ENCODE measurements at regions not wholly inside any gene's neighbourhood (a gene's known extent, or its start where the extent isn't known, plus 50 kb on each side); places are given as distances from the start of the nearest gene placed in this dataset.

DNA sequence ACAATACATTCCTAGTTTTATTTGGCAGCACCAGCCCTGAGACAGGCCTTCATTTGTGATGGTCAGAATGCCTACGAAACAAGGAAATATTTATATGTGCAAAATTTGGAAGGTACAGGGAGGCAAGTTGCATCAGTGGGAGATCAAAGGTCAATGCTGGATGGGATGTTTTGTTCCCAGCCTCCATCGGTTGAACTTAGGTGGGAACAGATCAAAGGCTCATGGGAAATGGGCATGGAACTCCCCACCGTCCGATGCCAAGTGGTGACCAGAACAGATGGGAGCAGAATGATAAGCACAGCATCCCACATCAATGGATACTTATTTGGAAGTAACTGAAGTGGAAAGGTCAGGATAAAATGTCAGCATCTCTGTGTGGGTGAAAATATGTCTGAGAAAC, 177.7 kb upstream of the TNFAIP3 start:
- Histone ChIP-seq H3K79me2 (ENCODE audit: low read depth) (no peaks in the 10 kb centered on the region), H3K36me3 (no peaks in the 10 kb centered on the region), H3K9me3 (ENCODE audit: low read depth) (no peaks in the 10 kb centered on the region), H3K4me3 (no peak overlapping the region), H3K27ac (no peak overlapping the region), H4K20me1 (ENCODE audit: low read depth) (no peaks in the 10 kb centered on the region), H3K4me2 (no peak overlapping the region), H3K27me3 (no peaks in the 10 kb centered on the region), H2AFZ (replicated peaks) (no peak overlapping the region), H3K4me1 (peaks cover 9% of the 10 kb centered on the region), H3F3A (ENCODE audit: low read depth) (no peaks in the 10 kb centered on the region), H3K9ac (no peak overlapping the region)
- TF ChIP-seq CTCF (IDR thresholded peaks at IDR 0.05) (no peak), EZH2 (IDR thresholded peaks at IDR 0.05) (no peak), EZH2phosphoT487 (IDR thresholded peaks at IDR 0.05) (no peak)
- H3K4me3 Mint-ChIP-seq: no peak overlapping the region
- no peaks in the 10 kb centered on the region for H3K27me3 Mint-ChIP-seq (ENCODE audit: insufficient read depth, low read depth)
- H3K4me1 Mint-ChIP-seq: peaks cover 11% of the 10 kb centered on the region
- DNase-seq (ENCODE audit: low spot score): no peak
- H3K9me3 Mint-ChIP-seq: no peaks in the 10 kb centered on the region
- no peak overlapping the region for H3K27ac Mint-ChIP-seq
- H3K36me3 Mint-ChIP-seq: no peaks in the 10 kb centered on the region

DNA sequence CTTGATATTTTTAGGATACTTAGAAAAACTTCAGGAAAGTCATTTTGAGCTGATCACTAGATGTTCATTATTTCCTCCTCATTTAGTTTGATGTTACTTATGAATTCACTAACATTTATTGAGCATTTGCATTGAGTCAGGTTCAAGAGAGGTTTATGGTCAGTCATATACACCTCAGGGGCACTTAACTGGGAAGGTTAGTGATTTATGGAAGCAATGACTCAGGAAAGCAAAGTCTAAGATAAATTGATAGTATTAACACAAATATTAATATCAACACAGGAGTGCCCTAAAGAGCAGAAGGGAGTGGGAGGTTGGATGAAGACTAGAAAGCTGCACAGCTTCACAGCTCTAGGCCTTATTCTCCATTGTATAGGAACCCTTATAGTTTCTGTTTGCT, 177.0 kb upstream of the TNFAIP3 start:
- no peaks in the 10 kb centered on the region for H4K20me1 ChIP-seq (ENCODE audit: low read depth)
- peaks cover 9% of the 10 kb centered on the region for H3K4me1 ChIP-seq
- H3K79me2 ChIP-seq (ENCODE audit: low read depth): no peaks in the 10 kb centered on the region
- H3K27me3 Mint-ChIP-seq (ENCODE audit: insufficient read depth, low read depth): no peaks in the 10 kb centered on the region
- no peaks in the 10 kb centered on the region for H3K36me3 Mint-ChIP-seq
- no peaks in the 10 kb centered on the region for H3K27me3 ChIP-seq
- TF ChIP-seq CTCF (IDR thresholded peaks at IDR 0.05): no peak
- no peak for TF ChIP-seq EZH2 (IDR thresholded peaks at IDR 0.05)
- TF ChIP-seq EZH2phosphoT487 (IDR thresholded peaks at IDR 0.05): no peak
- H3K36me3 ChIP-seq: no peaks in the 10 kb centered on the region
- H3K27ac ChIP-seq: no peak overlapping the region
- no peaks in the 10 kb centered on the region for H3F3A ChIP-seq (ENCODE audit: low read depth)
- H3K4me1 Mint-ChIP-seq: peaks cover 14% of the 10 kb centered on the region
- no peak overlapping the region for H3K9ac ChIP-seq
- H3K27ac Mint-ChIP-seq: no peak overlapping the region
- H3K9me3 ChIP-seq (ENCODE audit: low read depth): no peaks in the 10 kb centered on the region
- no peak overlapping the region for H3K4me2 ChIP-seq
- H3K4me3 Mint-ChIP-seq: no peak overlapping the region
- DNase-seq (ENCODE audit: low spot score): no peak
- H2AFZ ChIP-seq (replicated peaks): no peak overlapping the region
- H3K4me3 ChIP-seq: no peak overlapping the region
- no peaks in the 10 kb centered on the region for H3K9me3 Mint-ChIP-seq

DNA sequence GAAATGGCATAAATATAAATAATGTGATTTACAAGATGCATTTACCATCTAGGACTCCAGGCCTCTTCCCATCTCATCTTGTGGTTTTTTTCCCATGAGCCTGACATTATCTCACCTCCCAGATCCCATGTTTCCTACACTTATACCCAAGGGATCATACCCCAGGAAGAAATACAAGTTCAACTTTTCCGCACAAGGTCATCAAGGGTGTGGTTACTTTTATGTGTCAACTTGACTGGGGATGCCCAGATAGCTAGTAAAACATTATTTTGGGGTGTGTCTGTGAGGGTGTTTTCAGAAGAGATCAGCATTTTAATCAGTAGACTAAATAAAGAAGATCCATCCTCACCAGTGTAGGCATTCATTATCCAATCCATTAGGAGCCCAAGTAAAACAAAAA, 176.3 kb upstream of the TNFAIP3 start:
- DNase-seq (ENCODE audit: low spot score): no peak
- Histone ChIP-seq H2AFZ (replicated peaks) (no peak overlapping the region), H3K36me3 (no peaks in the 10 kb centered on the region), H4K20me1 (ENCODE audit: low read depth) (no peaks in the 10 kb centered on the region), H3K9me3 (ENCODE audit: low read depth) (no peaks in the 10 kb centered on the region), H3K9ac (no peak overlapping the region), H3K27me3 (no peaks in the 10 kb centered on the region), H3K27ac (no peak overlapping the region), H3K4me1 (peaks cover 14% of the 10 kb centered on the region), H3F3A (ENCODE audit: low read depth) (no peaks in the 10 kb centered on the region), H3K4me2 (no peak overlapping the region), H3K4me3 (no peak overlapping the region), H3K79me2 (ENCODE audit: low read depth) (no peaks in the 10 kb centered on the region)
- H3K9me3 Mint-ChIP-seq: no peaks in the 10 kb centered on the region
- TF ChIP-seq EZH2phosphoT487 (IDR thresholded peaks at IDR 0.05) (no peak), CTCF (IDR thresholded peaks at IDR 0.05) (no peak), EZH2 (IDR thresholded peaks at IDR 0.05) (no peak)
- H3K36me3 Mint-ChIP-seq: no peaks in the 10 kb centered on the region
- no peak overlapping the region for H3K4me3 Mint-ChIP-seq
- H3K4me1 Mint-ChIP-seq: peaks cover 19% of the 10 kb centered on the region
- no peak overlapping the region for H3K27ac Mint-ChIP-seq
- H3K27me3 Mint-ChIP-seq (ENCODE audit: insufficient read depth, low read depth): no peaks in the 10 kb centered on the region

- H3K4me2 ChIP-seq: no peak overlapping the region
Observed at GRCh38 chr6:137692308-137692707, 174.8 kb upstream of the TNFAIP3 start.

More at GRCh38 chr6:137692308-137692707, 174.8 kb upstream of the TNFAIP3 start:
- Mint-ChIP-seq H3K4me1 (peaks cover 27% of the 10 kb centered on the region), H3K36me3 (no peaks in the 10 kb centered on the region), H3K4me3 (no peak overlapping the region), H3K27me3 (ENCODE audit: insufficient read depth, low read depth) (no peaks in the 10 kb centered on the region), H3K9me3 (peaks cover 3% of the 10 kb centered on the region), H3K27ac (no peak overlapping the region)
- TF ChIP-seq CTCF (IDR thresholded peaks at IDR 0.05) (no peak), EZH2 (IDR thresholded peaks at IDR 0.05) (no peak), EZH2phosphoT487 (IDR thresholded peaks at IDR 0.05) (no peak)
- no peaks in the 10 kb centered on the region for H3F3A ChIP-seq (ENCODE audit: low read depth)
- no peak overlapping the region for H3K9ac ChIP-seq
- no peaks in the 10 kb centered on the region for H3K36me3 ChIP-seq
- no peak for DNase-seq (ENCODE audit: low spot score)
- H3K9me3 ChIP-seq (ENCODE audit: low read depth): no peaks in the 10 kb centered on the region
- no peaks in the 10 kb centered on the region for H3K79me2 ChIP-seq (ENCODE audit: low read depth)
- peaks cover 8% of the 10 kb centered on the region for H3K4me1 ChIP-seq
- no peak overlapping the region for H3K27ac ChIP-seq
- no peak overlapping the region for H2AFZ ChIP-seq (replicated peaks)
- no peaks in the 10 kb centered on the region for H4K20me1 ChIP-seq (ENCODE audit: low read depth)
- H3K27me3 ChIP-seq: no peaks in the 10 kb centered on the region
- H3K4me3 ChIP-seq: no peak overlapping the region

All from neural progenitor cell (in vitro differentiated cells).